ENCODE measurements at regions not wholly inside any gene's neighbourhood (a gene's known extent, or its start where the extent isn't known, plus 50 kb on each side); places are given as distances from the start of the nearest gene placed in this dataset.

- no peaks in the 10 kb centered on the region for H3K27me3 ChIP-seq (ENCODE audit: insufficient read depth, poor library complexity, severe bottlenecking)
- H3K27ac ChIP-seq (replicated peaks), result no peak overlapping the region
- TF ChIP-seq CTCF (IDR thresholded peaks at IDR 0.05; ENCODE audit: insufficient read depth, low read length) (no peak), GABPA (IDR thresholded peaks at IDR 0.05; ENCODE audit: low read depth) (no peak), SPI1 (IDR thresholded peaks at IDR 0.05; ENCODE audit: borderline replicate concordance, low read depth) (no peak), POLR2AphosphoS5 (IDR thresholded peaks at IDR 0.05; ENCODE audit: low read depth) (no peak)
- TF ChIP-seq, protein P1, sequence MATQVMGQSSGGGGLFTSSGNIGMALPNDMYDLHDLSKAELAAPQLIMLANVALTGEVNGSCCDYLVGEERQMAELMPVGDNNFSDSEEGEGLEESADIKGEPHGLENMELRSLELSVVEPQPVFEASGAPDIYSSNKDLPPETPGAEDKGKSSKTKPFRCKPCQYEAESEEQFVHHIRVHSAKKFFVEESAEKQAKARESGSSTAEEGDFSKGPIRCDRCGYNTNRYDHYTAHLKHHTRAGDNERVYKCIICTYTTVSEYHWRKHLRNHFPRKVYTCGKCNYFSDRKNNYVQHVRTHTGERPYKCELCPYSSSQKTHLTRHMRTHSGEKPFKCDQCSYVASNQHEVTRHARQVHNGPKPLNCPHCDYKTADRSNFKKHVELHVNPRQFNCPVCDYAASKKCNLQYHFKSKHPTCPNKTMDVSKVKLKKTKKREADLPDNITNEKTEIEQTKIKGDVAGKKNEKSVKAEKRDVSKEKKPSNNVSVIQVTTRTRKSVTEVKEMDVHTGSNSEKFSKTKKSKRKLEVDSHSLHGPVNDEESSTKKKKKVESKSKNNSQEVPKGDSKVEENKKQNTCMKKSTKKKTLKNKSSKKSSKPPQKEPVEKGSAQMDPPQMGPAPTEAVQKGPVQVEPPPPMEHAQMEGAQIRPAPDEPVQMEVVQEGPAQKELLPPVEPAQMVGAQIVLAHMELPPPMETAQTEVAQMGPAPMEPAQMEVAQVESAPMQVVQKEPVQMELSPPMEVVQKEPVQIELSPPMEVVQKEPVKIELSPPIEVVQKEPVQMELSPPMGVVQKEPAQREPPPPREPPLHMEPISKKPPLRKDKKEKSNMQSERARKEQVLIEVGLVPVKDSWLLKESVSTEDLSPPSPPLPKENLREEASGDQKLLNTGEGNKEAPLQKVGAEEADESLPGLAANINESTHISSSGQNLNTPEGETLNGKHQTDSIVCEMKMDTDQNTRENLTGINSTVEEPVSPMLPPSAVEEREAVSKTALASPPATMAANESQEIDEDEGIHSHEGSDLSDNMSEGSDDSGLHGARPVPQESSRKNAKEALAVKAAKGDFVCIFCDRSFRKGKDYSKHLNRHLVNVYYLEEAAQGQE (IDR thresholded peaks at IDR 0.05; ENCODE audit: insufficient replicate concordance, low read depth), result no peak
- no peak overlapping the region for H3K4me3 ChIP-seq (replicated peaks; ENCODE audit: insufficient read depth, low read length)
- no peak for DNase-seq (ENCODE audit: low read depth in 1 of 2, low spot score in 1 of 2)
Observed at GRCh38 chr4:27759611-27760575, 899.3 kb downstream of the STIM2 start.

DNA sequence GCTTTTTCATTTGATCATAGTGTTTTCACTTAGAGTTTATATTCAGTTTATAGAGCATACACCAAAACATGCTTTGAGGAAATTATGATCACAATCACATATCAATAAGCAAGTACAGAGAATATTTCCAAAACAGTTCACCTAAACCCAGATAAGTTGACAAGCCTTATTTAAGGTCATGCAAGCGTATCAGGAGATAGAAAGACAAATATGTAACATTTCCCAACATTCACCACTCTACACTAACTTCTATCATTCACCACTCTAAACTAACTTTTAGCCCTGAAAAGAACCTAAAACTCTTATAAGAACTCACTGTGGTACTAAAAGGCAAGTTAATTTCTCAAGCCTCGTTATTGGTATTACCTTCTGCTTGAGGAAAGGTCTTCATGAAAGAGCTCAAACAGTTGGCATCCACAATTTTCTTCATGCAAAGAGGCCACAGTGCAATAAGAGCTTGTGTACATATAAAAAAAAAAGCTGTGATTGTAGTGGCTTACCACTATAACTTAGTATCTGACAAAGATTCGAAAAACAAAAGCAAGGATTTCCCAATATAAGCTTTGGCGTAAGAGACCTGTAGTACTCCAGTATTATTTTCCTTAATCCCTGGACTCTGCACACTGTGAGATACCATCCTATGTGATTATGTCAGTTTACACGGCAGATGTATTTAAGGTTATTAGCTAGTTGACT lies 903.3 kb downstream of the STIM2 start:
- H3K27ac ChIP-seq (replicated peaks), result no peak overlapping the region
- no peak for DNase-seq (ENCODE audit: low read depth in 1 of 2, low spot score in 1 of 2)
- no peak for TF ChIP-seq CTCF (IDR thresholded peaks at IDR 0.05; ENCODE audit: insufficient read depth, low read length)
- TF ChIP-seq SPI1 (IDR thresholded peaks at IDR 0.05; ENCODE audit: borderline replicate concordance, low read depth), result no peak
- TF ChIP-seq POLR2AphosphoS5 (IDR thresholded peaks at IDR 0.05; ENCODE audit: low read depth), result no peak
- no peak for TF ChIP-seq GABPA (IDR thresholded peaks at IDR 0.05; ENCODE audit: low read depth)
- TF ChIP-seq, protein P1 (IDR thresholded peaks at IDR 0.05; ENCODE audit: insufficient replicate concordance, low read depth), result no peak
- no peak overlapping the region for H3K4me3 ChIP-seq (replicated peaks; ENCODE audit: insufficient read depth, low read length)
- H3K27me3 ChIP-seq (ENCODE audit: insufficient read depth, poor library complexity, severe bottlenecking), result no peaks in the 10 kb centered on the region

DNA sequence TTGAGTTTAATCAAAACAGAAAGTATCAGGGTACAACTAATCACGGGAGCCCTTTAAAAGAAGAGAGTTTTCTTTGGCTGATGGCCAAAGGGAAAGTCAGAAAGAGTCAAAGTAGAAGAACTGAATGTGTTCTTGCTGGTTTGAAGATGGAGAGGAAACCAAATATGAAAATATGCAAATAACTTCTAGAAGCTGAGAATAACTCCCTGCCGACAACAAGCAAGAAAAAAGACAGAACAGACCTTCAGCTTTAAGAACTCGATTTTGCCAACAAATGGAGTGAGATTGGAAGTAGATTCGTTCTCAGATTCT lies 903.8 kb downstream of the STIM2 start:
- no peak for DNase-seq (ENCODE audit: low read depth in 1 of 2, low spot score in 1 of 2)
- TF ChIP-seq GABPA (IDR thresholded peaks at IDR 0.05; ENCODE audit: low read depth) (no peak), CTCF (IDR thresholded peaks at IDR 0.05; ENCODE audit: insufficient read depth, low read length) (no peak), SPI1 (IDR thresholded peaks at IDR 0.05; ENCODE audit: borderline replicate concordance, low read depth) (no peak), POLR2AphosphoS5 (IDR thresholded peaks at IDR 0.05; ENCODE audit: low read depth) (no peak)
- TF ChIP-seq, protein P1 (IDR thresholded peaks at IDR 0.05; ENCODE audit: insufficient replicate concordance, low read depth), result no peak
- Histone ChIP-seq H3K4me3 (replicated peaks; ENCODE audit: insufficient read depth, low read length) (no peak overlapping the region), H3K27me3 (ENCODE audit: insufficient read depth, poor library complexity, severe bottlenecking) (no peaks in the 10 kb centered on the region), H3K27ac (replicated peaks) (no peak overlapping the region)

Data from HL-60 (cell line).